ENCODE measurements at regions not wholly inside any gene's neighbourhood (a gene's known extent, or its start where the extent isn't known, plus 50 kb on each side); places are given as distances from the start of the nearest gene placed in this dataset.

DNA sequence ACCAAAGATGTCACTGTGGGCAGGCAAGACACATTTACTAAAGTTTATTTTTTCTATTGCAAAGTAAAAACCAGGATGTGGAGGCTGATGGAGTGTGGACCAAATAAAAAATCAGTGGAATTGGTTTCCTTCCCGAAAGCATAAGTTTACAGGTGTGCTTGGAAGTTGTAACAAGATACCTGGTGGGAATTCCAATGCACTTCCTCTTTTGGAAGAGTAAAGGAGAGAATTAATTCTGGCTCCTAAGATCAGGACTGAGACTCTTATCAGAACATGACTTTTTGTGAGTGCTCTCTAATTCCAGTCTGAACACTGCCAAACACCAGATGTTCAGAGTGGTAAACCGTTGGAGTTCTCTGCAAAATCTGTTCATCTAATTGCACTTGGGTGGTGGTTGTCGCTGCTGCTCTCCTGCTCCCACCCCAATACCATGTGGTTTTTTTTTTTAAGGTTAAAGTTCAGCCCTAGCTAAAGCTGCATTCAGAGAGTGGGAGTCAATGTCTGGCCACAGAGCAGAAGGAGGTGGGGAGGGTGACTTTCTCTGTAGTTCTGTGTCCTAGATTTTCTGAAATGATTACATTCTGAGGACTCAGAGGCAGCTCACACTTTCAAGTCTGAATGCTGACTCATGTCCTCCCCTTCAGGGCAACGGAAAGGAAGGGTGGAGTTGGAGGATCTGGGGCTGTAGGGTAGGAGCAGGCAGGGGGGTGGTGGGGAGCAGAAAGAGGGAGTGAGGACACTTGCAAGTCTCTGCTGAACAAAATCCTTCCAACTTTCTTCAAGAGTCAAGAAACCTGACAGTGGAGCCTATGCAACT, 275.8 kb upstream of the PRDM1 start:
- peak; percentile 50 for DNase-seq

DNA sequence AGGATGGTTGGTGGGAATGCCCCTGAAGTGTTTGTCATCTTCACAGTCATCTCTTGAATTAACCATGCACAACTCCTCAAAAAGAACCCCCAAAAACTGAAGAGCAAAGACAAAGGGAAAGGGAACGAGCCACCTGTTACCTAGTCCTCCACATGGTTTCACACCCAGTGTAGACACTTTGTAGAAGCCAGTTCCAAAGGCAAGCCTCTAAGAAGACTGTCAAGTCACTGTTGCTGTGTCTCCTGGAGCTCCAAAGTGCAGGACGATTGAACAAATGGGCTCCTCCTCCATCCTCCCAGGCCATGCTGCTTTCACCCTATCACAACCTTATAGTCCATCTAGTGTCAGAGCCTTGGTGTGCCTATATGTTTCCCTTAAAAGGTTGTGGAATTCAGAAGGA, 277.6 kb upstream of the PRDM1 start:
- no peak for DNase-seq

DNA sequence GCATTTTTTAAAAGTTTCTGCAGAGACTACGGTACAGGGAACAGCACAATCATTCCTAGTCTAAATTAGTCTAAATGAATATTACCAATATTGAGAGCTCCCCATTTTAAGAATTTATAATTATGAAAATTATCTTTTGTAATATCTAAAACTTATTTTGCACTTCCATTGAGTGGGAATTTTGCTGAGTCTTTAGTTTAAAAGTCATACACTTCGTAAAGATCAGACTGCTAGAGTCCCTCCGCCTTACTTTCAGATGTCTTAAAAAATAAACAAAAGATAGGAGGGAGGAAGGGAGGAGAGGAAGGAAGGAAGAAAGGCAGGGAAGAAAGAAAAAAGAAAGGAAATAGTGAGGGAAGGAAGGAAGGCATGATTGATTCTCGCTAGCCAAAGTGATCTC, 278.2 kb upstream of the PRDM1 start:
- DNase-seq = no peak

DNA sequence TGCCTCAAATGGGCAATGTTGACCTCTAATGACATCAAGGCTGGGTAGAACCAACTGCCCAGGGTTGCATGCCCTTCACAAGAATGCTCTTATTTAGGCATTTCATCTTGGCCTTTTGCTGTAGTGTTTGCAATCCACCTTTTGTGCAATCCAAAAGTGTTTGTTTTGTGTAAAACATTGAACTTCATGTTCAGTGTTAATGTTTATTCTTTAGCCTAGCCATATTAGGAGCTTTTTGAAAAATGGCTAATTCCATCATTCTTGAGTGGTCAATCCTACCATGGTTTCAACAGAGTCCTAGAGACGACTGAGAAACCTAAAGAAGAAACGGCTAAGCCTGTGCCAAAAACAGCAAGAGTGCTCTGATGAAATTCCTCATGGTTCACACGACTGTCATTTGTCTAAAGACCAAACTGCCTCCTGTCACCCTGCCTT, 279.6 kb upstream of the PRDM1 start:
- DNase-seq = no peak

DNA sequence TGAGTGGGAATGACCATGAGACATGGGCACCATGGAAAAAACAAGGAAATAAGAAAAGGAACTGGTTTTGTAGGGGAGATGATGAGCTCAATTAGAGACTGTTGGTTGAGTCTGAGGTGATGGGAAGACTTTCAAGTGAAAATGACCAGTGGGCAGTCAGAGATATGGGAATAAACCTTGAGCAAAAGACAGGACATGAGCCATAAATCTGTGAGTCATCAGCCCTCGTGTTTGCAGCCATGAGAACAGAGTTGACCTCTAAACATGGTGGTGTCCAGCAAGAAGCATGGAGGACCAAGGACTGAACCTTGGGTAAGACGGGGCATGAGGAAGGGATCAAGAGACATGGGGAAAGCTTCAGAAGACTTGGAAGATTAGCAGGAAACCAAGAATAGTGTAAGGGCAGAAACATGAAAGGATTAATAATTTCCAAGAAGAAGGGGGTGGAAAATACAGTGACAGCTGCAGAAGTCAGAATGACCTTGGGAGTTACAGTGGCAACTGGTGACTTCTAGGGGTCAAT, 280.6 kb upstream of the PRDM1 start:
- no peak for DNase-seq

DNA sequence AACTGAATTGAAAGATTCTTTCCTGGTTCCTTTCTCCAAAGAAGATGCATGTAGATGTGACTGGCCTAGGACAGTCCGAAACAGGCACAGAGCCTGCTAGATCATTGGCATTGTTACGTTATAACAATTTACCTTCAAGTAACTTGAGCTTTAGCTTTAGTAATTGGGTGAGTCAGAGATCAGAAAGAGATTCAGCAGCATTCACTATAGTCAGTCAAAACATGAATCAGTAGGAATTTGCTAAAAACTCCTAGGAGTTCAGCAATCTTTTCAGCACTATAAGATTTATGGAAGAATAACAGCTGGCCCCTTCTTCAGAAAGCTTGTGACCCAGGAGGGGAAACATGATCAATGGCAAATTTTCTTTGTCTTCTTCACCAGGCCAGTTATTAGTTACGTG, 281.7 kb upstream of the PRDM1 start:
- no peak for DNase-seq

DNA sequence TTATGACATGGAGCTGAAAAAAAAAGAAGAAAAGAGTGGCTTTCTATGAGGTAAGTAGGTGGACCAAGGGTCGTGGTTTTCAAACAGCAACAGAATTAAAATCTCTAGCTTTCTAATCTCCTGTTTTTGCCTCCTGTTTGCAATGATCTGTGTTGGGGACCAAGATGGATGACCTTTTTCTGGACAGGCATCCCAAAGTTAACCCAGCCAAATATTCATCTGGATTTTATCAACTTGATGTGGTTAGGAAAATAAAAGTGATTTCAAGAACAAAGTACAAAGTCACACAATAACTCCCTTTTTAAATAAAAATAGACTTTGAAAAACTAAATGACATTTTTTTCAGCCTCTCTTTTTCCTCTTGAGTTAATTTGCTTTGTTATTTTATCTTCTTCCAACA, 282.1 kb upstream of the PRDM1 start:
- DNase-seq = no peak

DNA sequence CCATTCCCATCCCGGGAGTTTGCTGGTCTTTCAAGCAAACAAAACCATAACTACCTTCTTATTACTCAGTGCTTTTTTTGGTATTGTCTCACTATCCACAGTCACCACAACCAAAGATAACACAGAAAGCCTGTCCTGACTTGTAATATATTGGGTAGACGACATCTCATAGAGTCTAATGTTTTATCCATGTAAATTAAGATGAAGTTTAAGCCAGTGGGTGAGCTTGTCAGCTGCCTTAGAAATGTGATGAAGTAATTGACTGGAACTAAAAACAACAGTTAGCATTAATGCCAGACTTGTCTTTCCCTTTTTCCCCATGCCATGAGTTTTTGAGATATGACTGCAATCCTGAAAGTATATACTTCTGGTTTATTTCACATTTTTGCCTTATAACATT, 282.7 kb upstream of the PRDM1 start:
- no peak for DNase-seq

DNA sequence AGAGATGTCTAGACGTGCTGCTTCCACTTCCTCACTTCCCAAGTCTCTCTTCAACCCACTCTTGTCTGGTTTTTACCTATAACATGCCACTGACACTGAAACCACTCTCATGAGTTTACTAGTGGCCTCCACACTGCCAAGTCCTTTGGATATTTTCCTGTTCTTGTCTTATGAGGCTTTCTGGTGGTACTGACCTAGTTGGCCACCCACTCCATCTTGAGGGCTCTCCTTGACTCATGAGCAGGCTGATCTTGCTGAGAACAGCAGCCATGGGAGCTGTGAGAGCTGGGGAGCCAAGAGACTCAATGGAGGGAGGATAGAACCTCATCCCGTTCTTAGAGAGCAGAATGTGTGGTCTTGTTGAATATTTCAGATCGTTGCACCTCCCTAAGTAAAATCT, 283.4 kb upstream of the PRDM1 start:
- no peak for DNase-seq

DNA sequence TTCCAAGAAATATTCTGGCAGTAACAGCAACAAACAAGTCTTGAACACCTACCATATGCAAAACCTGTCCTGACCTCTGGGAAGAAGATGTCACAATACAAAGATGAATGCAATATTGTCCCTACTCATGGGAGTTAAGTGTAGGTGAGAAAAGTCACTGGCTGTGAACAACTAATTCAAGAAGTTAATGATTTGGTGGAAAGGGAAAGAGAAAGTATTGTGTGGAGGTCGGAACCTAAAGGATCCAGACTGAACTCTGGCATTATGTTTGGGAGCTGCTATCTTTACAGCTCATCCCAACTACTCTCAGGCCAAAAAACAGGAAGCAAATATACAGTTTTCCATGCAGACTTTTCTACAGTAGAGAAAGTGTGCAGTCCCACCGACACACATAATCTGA, 285.3 kb upstream of the PRDM1 start:
- no peak for DNase-seq

DNA sequence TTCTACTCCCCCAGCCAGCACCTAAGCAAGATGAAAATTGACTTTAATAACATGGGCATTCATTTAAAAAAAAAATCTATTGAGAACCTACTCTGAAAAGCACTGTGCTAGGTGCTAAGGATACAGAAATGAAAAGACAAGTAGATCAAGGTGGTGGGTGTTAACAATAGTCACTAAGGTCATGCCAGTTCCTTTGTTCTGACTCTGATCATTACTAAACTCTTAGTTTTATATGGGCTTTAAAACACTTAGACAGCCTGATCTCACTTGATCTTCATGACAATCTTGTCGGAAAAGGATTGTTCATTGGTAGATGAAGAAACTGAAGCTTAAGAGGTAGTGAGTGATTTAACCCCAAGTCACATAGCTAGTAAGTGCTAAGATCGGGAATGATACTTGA, 285.7 kb upstream of the PRDM1 start:
- DNase-seq = no peak

DNA sequence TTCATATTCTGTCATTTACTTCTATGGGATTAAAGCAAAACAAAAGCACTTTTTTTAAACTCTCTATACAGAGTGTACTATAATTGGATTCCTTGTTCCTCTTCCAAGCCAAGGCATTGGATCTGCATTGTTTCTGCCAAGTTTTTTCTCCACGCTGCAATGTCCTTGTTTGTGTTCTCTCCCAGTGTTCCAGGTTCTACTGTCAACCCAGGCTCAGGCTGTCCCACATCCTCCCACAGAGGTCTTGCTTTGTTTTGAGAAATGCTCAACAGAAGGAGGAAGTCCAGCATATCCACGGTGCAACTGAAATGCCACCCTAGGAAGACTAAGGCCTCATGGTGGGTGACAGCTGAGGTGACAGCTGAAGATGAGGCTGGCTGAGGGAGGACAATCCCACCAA, 287.1 kb upstream of the PRDM1 start:
- no peak for DNase-seq

DNA sequence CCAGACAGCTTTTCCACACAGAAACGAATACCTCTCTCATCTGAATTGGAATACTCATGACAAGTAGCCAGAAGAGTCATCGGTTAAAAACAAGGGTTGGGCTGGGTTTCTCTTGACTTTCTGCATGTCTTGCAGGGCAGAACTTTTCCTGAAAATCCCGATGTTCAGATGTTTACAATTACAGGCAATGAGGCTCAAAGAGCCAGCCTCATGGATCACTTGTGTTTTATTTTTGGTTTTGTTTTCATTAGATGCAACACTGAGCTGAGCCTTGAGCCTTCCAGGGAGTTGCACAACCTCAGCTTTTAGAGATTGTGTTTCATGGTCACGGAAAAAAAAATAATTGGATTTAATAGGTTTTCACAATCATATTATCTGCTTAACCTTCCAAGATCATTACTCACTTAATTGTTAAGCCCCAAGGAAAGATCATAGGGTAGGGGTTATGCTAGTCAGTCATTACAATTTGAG, 288.1 kb upstream of the PRDM1 start:
- no peak for DNase-seq

DNA sequence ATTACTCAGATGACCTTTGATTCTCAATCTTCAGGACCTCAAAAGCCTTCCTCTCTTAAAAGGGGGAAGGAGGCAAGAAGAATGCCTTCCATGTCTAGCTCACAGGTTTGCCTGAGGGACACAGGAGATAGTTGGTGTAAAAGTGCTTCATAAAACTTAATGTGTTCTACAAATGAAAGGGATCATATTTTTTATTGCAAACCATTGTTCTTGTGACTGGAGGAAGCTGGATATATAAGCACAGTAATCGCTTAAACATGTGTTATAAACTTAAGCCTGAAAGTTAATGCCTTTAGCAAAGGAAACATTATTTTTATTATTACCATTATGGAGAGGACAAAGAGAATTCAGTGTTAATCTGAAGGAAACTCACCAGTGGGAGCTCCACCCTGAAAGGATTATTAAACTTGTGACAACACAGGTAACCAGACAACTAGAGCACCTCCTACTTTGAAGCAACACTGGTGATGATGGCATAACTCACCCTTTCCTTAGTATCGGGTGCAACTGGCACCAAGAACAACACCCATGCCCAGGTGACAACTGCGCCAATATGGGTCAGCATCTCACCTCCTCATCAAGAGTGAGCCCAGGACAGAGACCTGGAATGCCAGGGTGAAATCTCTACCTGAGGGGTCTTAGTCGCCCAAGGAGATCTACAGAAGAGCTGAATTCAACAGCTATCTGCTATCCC, 288.7 kb upstream of the PRDM1 start:
- no peak for DNase-seq

DNA sequence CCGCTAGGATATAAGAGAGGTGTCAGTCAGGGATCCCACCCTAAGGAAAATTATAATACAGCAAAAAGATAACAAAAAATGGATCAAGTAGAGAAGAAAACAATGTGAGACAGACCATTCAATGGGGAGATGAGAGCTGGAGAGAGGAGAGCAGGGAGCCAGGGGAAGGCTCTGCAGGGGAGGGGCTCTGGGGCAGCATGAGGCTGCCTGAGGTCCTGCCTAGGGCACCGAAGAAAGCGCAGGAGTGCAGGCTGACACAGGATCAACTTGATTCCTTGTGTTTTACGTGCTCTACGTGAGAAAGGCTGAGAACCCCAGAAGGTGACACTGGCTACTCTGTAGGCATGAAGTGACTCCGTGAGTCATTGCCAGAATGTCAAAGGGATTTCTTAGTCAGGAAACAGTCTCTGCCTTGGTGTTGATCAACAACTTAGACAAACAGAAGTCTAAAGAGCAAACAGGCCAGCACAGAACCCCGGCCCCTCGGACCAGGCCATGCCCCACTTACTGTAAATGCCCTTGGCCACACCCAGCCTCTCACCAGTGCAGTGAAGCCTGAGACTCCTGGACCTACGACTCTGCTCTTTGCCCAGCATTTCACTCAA, 290.1 kb upstream of the PRDM1 start:
- DNase-seq = no peak

DNA sequence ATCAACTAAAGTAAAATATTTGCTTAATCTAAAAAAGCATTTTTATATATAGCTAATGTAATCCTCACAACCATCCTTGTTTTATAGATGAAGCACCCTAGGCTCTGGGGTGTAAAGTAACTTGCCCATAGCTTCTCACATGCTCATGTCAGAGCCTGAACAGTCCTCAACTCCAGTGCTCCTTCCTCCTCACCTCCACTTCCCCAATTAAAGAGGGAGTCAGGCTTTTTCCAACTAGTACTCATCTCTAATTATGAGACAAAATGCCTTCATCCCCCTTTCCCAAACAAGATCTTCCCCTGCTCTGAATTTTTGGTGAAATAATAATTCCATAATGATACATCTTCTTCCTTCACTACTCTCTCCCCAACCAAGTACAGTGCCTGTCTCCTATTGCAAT, 290.8 kb upstream of the PRDM1 start:
- DNase-seq = no peak

DNA sequence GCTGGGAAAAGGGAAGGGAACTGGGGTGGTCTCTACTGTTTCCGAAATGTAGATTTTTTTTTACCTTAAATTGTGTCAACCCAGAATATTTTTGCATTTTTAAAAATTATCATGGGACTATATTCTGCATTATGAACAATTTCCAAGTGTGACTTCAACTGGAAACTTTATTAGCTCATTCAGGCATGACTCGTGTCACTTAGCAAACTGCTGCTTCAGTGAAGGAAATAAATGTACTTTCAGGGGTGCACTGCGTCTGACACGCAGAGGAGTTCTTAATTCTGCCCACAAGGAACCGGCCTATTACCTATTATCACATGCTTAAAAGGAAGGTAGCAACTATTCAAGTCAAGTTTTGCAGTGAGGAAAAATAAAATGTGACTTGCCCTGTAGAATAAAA, 291.3 kb upstream of the PRDM1 start:
- DNase-seq = no peak

DNA sequence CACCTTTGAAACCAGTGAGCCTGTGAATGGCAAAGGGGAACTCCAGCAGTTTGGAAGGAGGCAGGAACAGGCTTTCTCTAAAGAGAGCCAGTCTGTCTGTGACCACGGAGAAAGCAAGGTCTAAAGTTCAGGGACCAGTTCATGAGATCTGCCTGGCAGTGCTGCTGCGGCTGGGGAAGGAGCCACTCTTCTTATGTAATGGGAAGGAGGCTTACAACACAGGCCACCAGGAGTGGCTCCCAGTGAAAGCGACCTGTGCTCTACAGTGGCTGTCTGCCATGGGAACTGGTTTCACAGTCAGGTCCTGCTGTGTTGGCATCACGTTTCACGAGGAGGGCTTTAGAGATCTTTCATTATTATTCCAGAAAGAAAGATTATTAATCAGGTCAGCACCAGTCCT, 291.9 kb upstream of the PRDM1 start:
- DNase-seq = no peak

DNA sequence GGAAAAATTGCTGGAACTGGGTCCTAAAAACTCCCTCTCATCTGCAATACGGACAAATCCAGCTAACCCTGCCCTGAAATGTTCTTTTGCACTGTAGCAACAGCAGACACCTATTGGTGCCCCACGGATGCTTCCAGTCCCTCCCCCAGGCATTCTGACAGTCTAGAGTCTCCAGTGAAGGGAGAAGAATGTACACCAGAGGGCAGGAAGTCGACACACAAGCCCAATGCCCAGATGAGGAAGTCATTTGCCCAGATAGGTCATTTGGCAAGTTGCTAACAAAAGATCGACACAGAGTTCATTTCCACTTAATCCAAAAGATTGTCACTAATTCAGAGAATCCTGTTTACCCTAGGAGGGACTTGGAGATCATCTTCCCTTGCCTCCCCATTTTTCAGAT, 293.0 kb upstream of the PRDM1 start:
- no peak for DNase-seq

DNA sequence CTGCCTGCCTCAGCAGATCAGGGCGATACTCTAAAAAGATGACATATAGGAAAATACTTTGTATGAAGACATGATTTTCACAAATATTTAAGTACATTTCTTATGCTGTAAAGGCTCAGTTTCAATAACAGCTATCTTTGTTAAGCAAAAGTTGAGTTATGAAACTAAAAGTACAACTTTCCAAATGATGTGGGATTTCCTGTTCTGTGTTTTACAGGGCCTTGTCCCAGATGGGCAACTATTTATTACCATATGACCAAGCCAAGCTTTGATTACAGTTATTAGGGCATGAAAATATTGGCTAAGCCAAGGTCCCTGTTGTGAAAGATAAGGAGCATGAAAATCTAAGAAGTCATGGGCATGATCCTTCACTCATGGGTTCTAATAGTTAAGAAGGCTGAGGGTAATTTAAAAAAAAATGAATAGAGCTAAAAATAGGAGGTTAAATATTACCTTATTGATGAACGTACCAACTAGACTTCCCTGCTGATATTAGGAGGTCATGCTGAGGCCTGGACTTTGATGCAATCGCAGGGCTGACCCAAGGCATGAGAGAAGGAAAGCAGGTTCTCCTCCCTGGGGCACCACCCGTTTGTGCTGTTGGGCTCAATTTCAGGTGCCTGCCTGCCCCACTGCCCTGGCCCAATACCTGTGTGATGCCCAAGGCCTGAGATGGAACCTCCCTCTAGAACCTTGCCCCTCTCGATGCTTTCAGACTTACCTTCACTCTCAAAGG, 294.4 kb upstream of the PRDM1 start:
- DNase-seq = no peak

DNA sequence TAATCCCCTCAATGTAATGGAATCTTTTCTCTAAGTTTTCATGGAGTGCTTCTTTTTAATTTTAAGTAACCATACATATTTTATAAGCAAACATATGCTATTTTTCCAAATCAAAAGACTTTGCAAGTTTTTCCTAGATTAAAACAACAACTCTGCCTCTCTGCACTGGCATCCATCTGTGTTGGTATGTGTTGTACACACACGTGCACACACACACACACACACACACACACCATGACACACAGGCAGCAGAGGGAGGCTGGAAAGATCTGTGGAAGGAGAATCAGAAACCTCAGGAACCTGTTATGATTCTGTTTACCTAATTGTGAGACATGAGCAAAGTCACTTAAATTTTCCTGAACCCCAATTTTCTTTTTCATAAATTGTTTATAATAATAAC, 295.0 kb upstream of the PRDM1 start:
- no peak for DNase-seq

DNA sequence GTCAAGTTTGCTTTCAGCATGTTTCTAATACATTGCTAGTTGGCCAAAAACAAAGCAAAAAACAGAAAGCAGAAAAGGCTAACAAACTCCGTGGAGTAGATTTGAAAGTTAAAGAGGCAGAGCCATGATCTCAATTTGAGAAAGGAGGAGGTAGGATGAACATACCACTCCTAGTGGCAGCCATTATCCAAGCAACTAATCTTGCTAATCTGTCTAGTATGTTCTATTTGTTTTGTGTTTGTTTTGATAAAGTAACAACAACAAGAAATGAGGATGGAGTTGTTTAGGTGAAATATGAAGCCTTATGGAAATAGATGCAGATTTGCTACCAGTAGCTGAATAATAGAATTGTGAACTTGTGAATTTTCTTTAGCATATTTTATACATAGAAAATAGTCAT, 295.5 kb upstream of the PRDM1 start:
- no peak for DNase-seq

DNA sequence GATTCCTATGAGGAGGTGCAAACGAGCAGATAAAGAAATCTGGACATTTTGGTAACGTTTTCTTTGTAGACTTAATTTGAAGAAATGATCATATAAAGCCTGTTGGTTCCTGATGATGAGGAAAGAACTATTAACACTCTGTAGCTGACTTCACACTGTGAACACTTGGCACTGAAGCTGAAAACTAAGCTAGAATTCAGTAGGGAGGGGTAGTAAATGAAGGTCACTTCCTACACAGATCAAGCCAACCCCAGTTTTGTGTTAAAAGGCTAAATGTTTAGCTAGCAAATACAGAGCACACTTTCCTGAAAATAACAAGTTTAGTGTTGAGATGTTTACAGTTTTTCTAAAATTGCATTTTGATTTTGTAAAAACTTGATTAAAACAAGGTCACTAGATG, 296.2 kb upstream of the PRDM1 start:
- DNase-seq = no peak

All from dermis blood vessel endothelial cell (primary cell).